ENCODE measurements at regions not wholly inside any gene's neighbourhood (a gene's known extent, or its start where the extent isn't known, plus 50 kb on each side); places are given as distances from the start of the nearest gene placed in this dataset.
"Not testable (repeated sequence)": the region's sequence is repeated elsewhere in the genome, so short reads cannot be mapped to it uniquely, and the experiment has no call there.

GRCh38 chr2:113823716-113824595 lies 65.9 kb upstream of the ACTR3 start:
- Mint-ChIP-seq H3K36me3 (ENCODE audit: low read depth) (no peaks in the 10 kb centered on the region), H3K27ac (ENCODE audit: unreplicated experiment) (no peak overlapping the region), H3K4me1 (ENCODE audit: low read depth) (no peaks in the 10 kb centered on the region), H3K27me3 (ENCODE audit: low read depth) (no peaks in the 10 kb centered on the region), H3K4me3 (ENCODE audit: unreplicated experiment) (no peak overlapping the region), H3K9me3 (ENCODE audit: low read depth) (no peaks in the 10 kb centered on the region)
- DNase-seq (ENCODE audit: low spot score), result no peak
- TF ChIP-seq CTCF (IDR thresholded peaks at IDR 0.05), result no peak

GRCh38 chr2:113822087-113822815 lies 65.8 kb upstream of the SLC35F5 start:
- H3K4me1 Mint-ChIP-seq (ENCODE audit: low read depth), result peaks cover 13% of the 10 kb centered on the region
- no peak overlapping the region for H3K27ac Mint-ChIP-seq (ENCODE audit: unreplicated experiment)
- H3K36me3 Mint-ChIP-seq (ENCODE audit: low read depth), result no peaks in the 10 kb centered on the region
- H3K4me3 Mint-ChIP-seq (ENCODE audit: unreplicated experiment), result no peak overlapping the region
- no peaks in the 10 kb centered on the region for H3K9me3 Mint-ChIP-seq (ENCODE audit: low read depth)
- no peak for DNase-seq (ENCODE audit: low spot score)
- H3K27me3 Mint-ChIP-seq (ENCODE audit: low read depth), result no peaks in the 10 kb centered on the region
- TF ChIP-seq CTCF (IDR thresholded peaks at IDR 0.05), result no peak

- H3K27ac Mint-ChIP-seq (ENCODE audit: unreplicated experiment), result peak overlapping the region; percentile 84
- TF ChIP-seq CTCF (IDR thresholded peaks at IDR 0.05), result no peak
Observed at GRCh38 chr2:113818382-113818951, 62.0 kb upstream of the SLC35F5 start.

DNA sequence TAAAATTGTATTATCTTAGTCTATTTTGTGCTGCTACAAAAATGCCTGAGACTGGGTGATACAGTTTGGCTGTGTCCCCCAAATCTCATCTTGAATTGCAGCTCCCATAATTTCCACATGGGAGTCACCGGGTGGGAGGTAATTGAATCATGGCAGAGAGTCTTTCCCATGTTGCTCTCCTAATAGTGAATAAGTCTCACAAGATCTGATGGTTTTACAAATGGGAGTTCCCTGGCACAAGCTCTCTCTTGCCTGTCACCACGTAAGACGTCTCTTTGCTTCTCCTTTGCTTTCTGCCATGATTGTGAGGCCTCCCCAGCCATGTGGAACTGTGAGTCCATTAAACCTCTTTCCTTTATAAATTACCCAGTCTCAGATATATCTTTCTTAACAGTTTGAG lies 57.0 kb upstream of the SLC35F5 start:
- not testable (repeated sequence) for H3K36me3 Mint-ChIP-seq (ENCODE audit: low read depth); H3K27ac Mint-ChIP-seq (ENCODE audit: unreplicated experiment); H3K9me3 Mint-ChIP-seq (ENCODE audit: low read depth); H3K27me3 Mint-ChIP-seq (ENCODE audit: low read depth); H3K4me3 Mint-ChIP-seq (ENCODE audit: unreplicated experiment); DNase-seq (ENCODE audit: low spot score)
- peaks cover 16% of the 10 kb centered on the region for H3K4me1 Mint-ChIP-seq (ENCODE audit: low read depth)

More at GRCh38 chr2:113818382-113818951, 62.0 kb upstream of the SLC35F5 start:
- Mint-ChIP-seq H3K27me3 (ENCODE audit: low read depth) (no peaks in the 10 kb centered on the region), H3K9me3 (ENCODE audit: low read depth) (no peaks in the 10 kb centered on the region), H3K36me3 (ENCODE audit: low read depth) (no peaks in the 10 kb centered on the region), H3K4me1 (ENCODE audit: low read depth) (peaks cover 13% of the 10 kb centered on the region), H3K4me3 (ENCODE audit: unreplicated experiment) (peak overlapping the region; percentile 41)
- no peak for DNase-seq (ENCODE audit: low spot score)

- Mint-ChIP-seq H3K27ac (ENCODE audit: unreplicated experiment) (no peak overlapping the region), H3K4me1 (ENCODE audit: low read depth) (peaks cover 10% of the 10 kb centered on the region), H3K9me3 (ENCODE audit: low read depth) (peaks cover 6% of the 10 kb centered on the region), H3K4me3 (ENCODE audit: unreplicated experiment) (no peak overlapping the region), H3K27me3 (ENCODE audit: low read depth) (no peaks in the 10 kb centered on the region), H3K36me3 (ENCODE audit: low read depth) (no peaks in the 10 kb centered on the region)
- no peak for TF ChIP-seq CTCF (IDR thresholded peaks at IDR 0.05)
- DNase-seq (ENCODE audit: low spot score), result no peak
Observed at GRCh38 chr2:113812204-113812603, 55.8 kb upstream of the SLC35F5 start.

Measured in chondrocyte (in vitro differentiated cells).